ENCODE measurements at regions not wholly inside any gene's neighbourhood (a gene's known extent, or its start where the extent isn't known, plus 50 kb on each side); places are given as distances from the start of the nearest gene placed in this dataset.

DNA sequence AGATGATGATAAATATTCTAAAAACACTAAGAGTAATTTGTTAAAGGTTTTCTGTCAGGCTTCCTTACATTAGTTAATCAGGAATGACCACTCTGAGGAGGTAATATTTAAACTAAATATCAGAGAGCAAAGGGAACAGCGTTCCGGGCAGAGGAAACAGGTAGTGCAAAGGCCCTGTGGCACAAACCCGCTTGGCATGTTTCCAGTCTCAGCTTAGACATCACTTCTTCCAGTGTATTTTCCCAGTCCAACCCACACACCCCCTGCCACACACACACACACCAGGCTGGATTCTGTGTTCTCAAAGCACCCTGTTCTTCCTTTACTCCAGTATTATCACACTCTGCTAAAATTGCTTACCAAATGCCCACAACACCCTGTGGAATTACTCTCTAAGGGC lies 247.1 kb downstream of the RPS29 start:
- H3K4me3 ChIP-seq (ENCODE audit: low read depth, low read length), result no peak overlapping the region
- H3K27me3 ChIP-seq (ENCODE audit: control insufficient read depth, insufficient read depth, low read length), result no peaks in the 10 kb centered on the region
- H3K27ac ChIP-seq (ENCODE audit: low read depth, low read length), result no peak overlapping the region
- TF ChIP-seq, protein P1, sequence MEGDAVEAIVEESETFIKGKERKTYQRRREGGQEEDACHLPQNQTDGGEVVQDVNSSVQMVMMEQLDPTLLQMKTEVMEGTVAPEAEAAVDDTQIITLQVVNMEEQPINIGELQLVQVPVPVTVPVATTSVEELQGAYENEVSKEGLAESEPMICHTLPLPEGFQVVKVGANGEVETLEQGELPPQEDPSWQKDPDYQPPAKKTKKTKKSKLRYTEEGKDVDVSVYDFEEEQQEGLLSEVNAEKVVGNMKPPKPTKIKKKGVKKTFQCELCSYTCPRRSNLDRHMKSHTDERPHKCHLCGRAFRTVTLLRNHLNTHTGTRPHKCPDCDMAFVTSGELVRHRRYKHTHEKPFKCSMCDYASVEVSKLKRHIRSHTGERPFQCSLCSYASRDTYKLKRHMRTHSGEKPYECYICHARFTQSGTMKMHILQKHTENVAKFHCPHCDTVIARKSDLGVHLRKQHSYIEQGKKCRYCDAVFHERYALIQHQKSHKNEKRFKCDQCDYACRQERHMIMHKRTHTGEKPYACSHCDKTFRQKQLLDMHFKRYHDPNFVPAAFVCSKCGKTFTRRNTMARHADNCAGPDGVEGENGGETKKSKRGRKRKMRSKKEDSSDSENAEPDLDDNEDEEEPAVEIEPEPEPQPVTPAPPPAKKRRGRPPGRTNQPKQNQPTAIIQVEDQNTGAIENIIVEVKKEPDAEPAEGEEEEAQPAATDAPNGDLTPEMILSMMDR (IDR thresholded peaks at IDR 0.05; ENCODE audit: low read depth, low read length), result no peak
- no peaks in the 10 kb centered on the region for H3K9me3 ChIP-seq (ENCODE audit: control insufficient read depth, insufficient read depth, low read length)
- ChIA-PET POLR2A (no interaction called here), CTCF (no interaction called here)
- DNase-seq (ENCODE audit: low read depth, low spot score), result no peak

DNA sequence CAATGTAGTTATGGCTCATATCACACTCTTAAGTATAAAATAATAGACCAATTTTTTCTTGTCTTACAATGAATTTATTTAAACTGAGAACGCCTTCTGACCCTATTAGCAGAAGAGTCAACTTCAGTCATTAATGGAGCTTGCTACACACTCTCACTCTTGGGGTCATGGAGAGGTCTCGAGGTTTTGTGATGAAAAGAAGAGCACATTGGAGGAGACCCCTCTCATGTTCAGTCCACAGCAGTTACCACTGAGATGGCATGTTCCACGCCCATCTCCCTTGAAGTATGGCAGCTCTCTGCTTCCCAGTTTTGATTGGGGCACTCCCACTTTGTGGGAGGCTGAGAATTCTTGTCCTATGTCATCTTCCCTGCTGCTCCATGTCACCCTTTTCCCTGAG lies 266.4 kb downstream of the RPS29 start:
- H3K9me3 ChIP-seq (ENCODE audit: control insufficient read depth, insufficient read depth, low read length), result no peaks in the 10 kb centered on the region
- CTCF ChIA-PET, result no interaction called here
- no peak overlapping the region for H3K27ac ChIP-seq (ENCODE audit: low read depth, low read length)
- DNase-seq (ENCODE audit: low read depth, low spot score), result no peak
- TF ChIP-seq, protein P1 (IDR thresholded peaks at IDR 0.05; ENCODE audit: low read depth, low read length), result no peak
- POLR2A ChIA-PET, result no interaction called here
- no peak overlapping the region for H3K4me3 ChIP-seq (ENCODE audit: low read depth, low read length)
- H3K27me3 ChIP-seq (ENCODE audit: control insufficient read depth, insufficient read depth, low read length), result no peaks in the 10 kb centered on the region

- POLR2A ChIA-PET, result no interaction called here
- Histone ChIP-seq H3K27me3 (ENCODE audit: control insufficient read depth, insufficient read depth, low read length) (no peaks in the 10 kb centered on the region), H3K9me3 (ENCODE audit: control insufficient read depth, insufficient read depth, low read length) (no peaks in the 10 kb centered on the region), H3K27ac (ENCODE audit: low read depth, low read length) (no peak overlapping the region), H3K4me3 (ENCODE audit: low read depth, low read length) (no peak overlapping the region)
- CTCF ChIA-PET, result no interaction called here
- no peak for DNase-seq (ENCODE audit: low read depth, low spot score)
- TF ChIP-seq, protein P1 (IDR thresholded peaks at IDR 0.05; ENCODE audit: low read depth, low read length), result no peak
These were observed 270.6 kb downstream of the RPS29 start for GRCh38 chr14:49315570-49315969.

- CTCF ChIA-PET, result no interaction called here
- H3K27me3 ChIP-seq (ENCODE audit: control insufficient read depth, insufficient read depth, low read length), result no peaks in the 10 kb centered on the region
- no peak overlapping the region for H3K4me3 ChIP-seq (ENCODE audit: low read depth, low read length)
- POLR2A ChIA-PET, result no interaction called here
- no peak overlapping the region for H3K27ac ChIP-seq (ENCODE audit: low read depth, low read length)
- no peaks in the 10 kb centered on the region for H3K9me3 ChIP-seq (ENCODE audit: control insufficient read depth, insufficient read depth, low read length)
- TF ChIP-seq, protein P1 (IDR thresholded peaks at IDR 0.05; ENCODE audit: low read depth, low read length), result no peak
- no peak for DNase-seq (ENCODE audit: low read depth, low spot score)
These were observed 271.4 kb downstream of the RPS29 start for GRCh38 chr14:49314737-49315136.

DNA sequence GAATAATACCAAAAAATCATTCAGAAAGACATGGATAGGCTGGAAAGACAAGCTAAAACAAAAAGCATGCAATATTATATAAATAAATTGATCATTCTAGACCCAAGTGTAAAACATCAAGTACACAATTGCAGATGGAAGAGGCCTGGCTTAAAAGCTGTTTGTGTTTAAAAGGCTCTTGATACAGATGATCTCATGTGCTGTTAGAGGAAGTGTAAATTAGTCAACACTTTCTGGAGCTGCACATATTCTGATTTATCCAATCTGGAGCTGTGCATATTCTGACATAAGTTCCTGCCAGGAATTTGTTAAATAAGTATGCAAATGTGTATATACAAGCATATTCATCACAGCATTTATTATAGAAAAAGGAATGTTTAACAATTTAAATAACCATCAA lies 273.1 kb downstream of the RPS29 start:
- Histone ChIP-seq H3K27me3 (ENCODE audit: control insufficient read depth, insufficient read depth, low read length) (no peaks in the 10 kb centered on the region), H3K27ac (ENCODE audit: low read depth, low read length) (no peak overlapping the region), H3K9me3 (ENCODE audit: control insufficient read depth, insufficient read depth, low read length) (no peaks in the 10 kb centered on the region), H3K4me3 (ENCODE audit: low read depth, low read length) (no peak overlapping the region)
- DNase-seq (ENCODE audit: low read depth, low spot score), result no peak
- ChIA-PET POLR2A (no interaction called here), CTCF (no interaction called here)
- TF ChIP-seq, protein P1 (IDR thresholded peaks at IDR 0.05; ENCODE audit: low read depth, low read length), result no peak

Measured in AG04450 (cell line).